ENCODE measurements at regions not wholly inside any gene's neighbourhood (a gene's known extent, or its start where the extent isn't known, plus 50 kb on each side); places are given as distances from the start of the nearest gene placed in this dataset.
"Not testable (repeated sequence)": the region's sequence is repeated elsewhere in the genome, so short reads cannot be mapped to it uniquely, and the experiment has no call there.

GRCh38 chr17:51347851-51348584 is 87.7 kb downstream of the UTP18 start:
- DNase-seq, result no peak

- DNase-seq, result no peak
These were observed 90.7 kb downstream of the UTP18 start for GRCh38 chr17:51351080-51351479.

GRCh38 chr17:51351890-51352289 is 91.5 kb downstream of the UTP18 start:
- no peak for DNase-seq

- no peak for DNase-seq
These were observed 92.5 kb downstream of the UTP18 start for GRCh38 chr17:51352798-51353197.

GRCh38 chr17:51353296-51353695 is 93.0 kb downstream of the UTP18 start:
- no peak for DNase-seq

GRCh38 chr17:51354936-51355335 is 94.6 kb downstream of the UTP18 start:
- no peak for DNase-seq

GRCh38 chr17:51355441-51356410 is 95.4 kb downstream of the UTP18 start:
- DNase-seq, result no peak

- DNase-seq, result no peak
These were observed 98.7 kb downstream of the UTP18 start for GRCh38 chr17:51359055-51359454.

- DNase-seq, result no peak
These were observed 102.7 kb downstream of the UTP18 start for GRCh38 chr17:51362811-51363585.

- DNase-seq, result no peak
These were observed 104.7 kb downstream of the UTP18 start for GRCh38 chr17:51365090-51365489.

GRCh38 chr17:51366866-51367265 is 106.5 kb downstream of the UTP18 start:
- no peak for DNase-seq

- not testable (repeated sequence) for DNase-seq
These were observed 107.5 kb downstream of the UTP18 start for GRCh38 chr17:51367836-51368235.

GRCh38 chr17:51371732-51372151 is 111.4 kb downstream of the UTP18 start:
- DNase-seq, result peak; percentile 36

- no peak for DNase-seq
These were observed 112.1 kb downstream of the UTP18 start for GRCh38 chr17:51372345-51373004.

- DNase-seq, result no peak
These were observed 113.3 kb downstream of the UTP18 start for GRCh38 chr17:51373489-51374152.

GRCh38 chr17:51374209-51374608 is 113.9 kb downstream of the UTP18 start:
- DNase-seq, result no peak

- no peak for DNase-seq
These were observed 115.4 kb downstream of the UTP18 start for GRCh38 chr17:51375771-51376170.

- no peak for DNase-seq
These were observed 116.4 kb downstream of the UTP18 start for GRCh38 chr17:51376739-51377138.

- DNase-seq, result no peak
These were observed 120.9 kb downstream of the UTP18 start for GRCh38 chr17:51381262-51381661.

GRCh38 chr17:51385208-51385607 is 124.9 kb downstream of the UTP18 start:
- DNase-seq, result no peak

- DNase-seq, result no peak
These were observed 127.2 kb downstream of the UTP18 start for GRCh38 chr17:51387582-51387981.

GRCh38 chr17:51387986-51388385 is 127.6 kb downstream of the UTP18 start:
- no peak for DNase-seq
